ENCODE measurements at regions not wholly inside any gene's neighbourhood (a gene's known extent, or its start where the extent isn't known, plus 50 kb on each side); places are given as distances from the start of the nearest gene placed in this dataset.
"Not testable (repeated sequence)": the region's sequence is repeated elsewhere in the genome, so short reads cannot be mapped to it uniquely, and the experiment has no call there.

DNA sequence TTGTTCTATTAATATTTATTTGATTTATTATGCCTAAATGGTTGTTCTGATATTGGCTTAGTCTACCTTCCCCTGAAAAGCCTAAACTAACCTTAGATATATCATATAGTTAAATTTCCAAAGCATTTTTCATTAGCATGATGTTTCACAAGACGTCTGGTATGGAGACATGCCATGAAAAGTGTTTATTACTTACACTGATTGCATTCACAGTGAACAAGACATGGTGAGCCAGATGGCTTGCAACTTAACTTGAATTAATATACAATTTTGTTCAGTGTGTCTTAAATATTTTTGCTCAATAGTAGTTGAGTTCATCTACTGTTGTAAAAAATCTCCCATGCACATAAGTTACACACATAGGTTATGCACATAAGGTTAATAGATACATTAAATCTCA, 758.4 kb downstream of the NSUN3 start:
- 39 to 58% (median 43%) methylated on average over 1 of the region's 1 CpG for WGBS, 4 donors
- intact Hi-C loops (cut with DNase I), result no loop called here
- no peaks in the 10 kb centered on the region for H3K4me1 ChIP-seq (replicated peaks in 1 of 2)
- TF ChIP-seq POLR2A (IDR thresholded peaks at IDR 0.05), result no peak
- no peak for TF ChIP-seq CTCF (IDR thresholded peaks at IDR 0.05)
- H3K27ac ChIP-seq, result no peak overlapping the region
- DNase-seq, result no peak
- H3K27me3 ChIP-seq, result no peaks in the 10 kb centered on the region
- H3K9me3 ChIP-seq (replicated peaks in 1 of 3), result no peaks in the 10 kb centered on the region
- H3K36me3 ChIP-seq (replicated peaks in 1 of 2), result no peaks in the 10 kb centered on the region
- no peak overlapping the region for H3K4me3 ChIP-seq

DNA sequence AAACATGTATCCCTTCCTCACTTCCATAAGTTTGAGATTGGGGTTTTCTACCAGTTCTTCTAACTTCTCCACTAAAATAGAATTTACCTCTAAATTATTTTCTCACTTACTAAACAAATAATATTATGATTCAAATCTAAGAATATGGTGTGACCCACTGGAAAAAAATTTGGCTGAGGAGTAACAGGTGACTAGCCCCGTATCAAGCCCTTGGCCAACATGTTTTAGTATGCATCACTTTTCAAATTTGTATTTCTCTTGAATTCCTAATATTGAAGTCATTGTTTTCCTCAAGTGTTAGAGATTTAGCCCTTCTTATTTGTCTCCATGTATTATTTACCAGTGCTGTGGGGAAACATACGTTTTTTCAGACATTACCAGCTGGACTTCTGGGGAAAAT, 759.4 kb downstream of the NSUN3 start:
- 52 to 68% (median 58%) methylated on average over 2 of the region's 2 CpGs for WGBS, 4 donors
- H3K9me3 ChIP-seq (replicated peaks in 1 of 3), result no peaks in the 10 kb centered on the region
- DNase-seq, result no peak
- TF ChIP-seq CTCF (IDR thresholded peaks at IDR 0.05) (no peak), POLR2A (IDR thresholded peaks at IDR 0.05) (no peak)
- no peaks in the 10 kb centered on the region for H3K27me3 ChIP-seq
- no peaks in the 10 kb centered on the region for H3K36me3 ChIP-seq (replicated peaks in 1 of 2)
- intact Hi-C loops (cut with DNase I), result no loop called here
- H3K4me1 ChIP-seq (replicated peaks in 1 of 2), result no peaks in the 10 kb centered on the region
- H3K27ac ChIP-seq, result no peak overlapping the region
- H3K4me3 ChIP-seq, result no peak overlapping the region

GRCh38 chr3:94846251-94846650, 783.4 kb downstream of the NSUN3 start:
- H3K9me3 ChIP-seq (replicated peaks in 1 of 3); DNase-seq; H3K27ac ChIP-seq; intact Hi-C loops (cut with DNase I); H3K4me3 ChIP-seq; H3K4me1 ChIP-seq (replicated peaks in 1 of 2); H3K27me3 ChIP-seq; H3K36me3 ChIP-seq (replicated peaks in 1 of 2): not testable (repeated sequence)
- 85 to 89% (median 86%) methylated on average over 10 of the region's 10 CpGs for WGBS, 4 donors

- Histone ChIP-seq H3K4me1 (replicated peaks in 1 of 2) (no peaks in the 10 kb centered on the region), H3K27ac (no peak overlapping the region), H3K36me3 (replicated peaks in 1 of 2) (no peaks in the 10 kb centered on the region), H3K4me3 (no peak overlapping the region), H3K9me3 (replicated peaks in 1 of 3) (peaks cover 0 to 7% (median 0%) of the 10 kb centered on the region in 3 donors), H3K27me3 (no peaks in the 10 kb centered on the region)
- peak in 6 of 7 donors; percentile 21 to 52 (median 24) for DNase-seq
- no peak for TF ChIP-seq POLR2A (IDR thresholded peaks at IDR 0.05)
- peak; percentile 25 to 54 (median 38) for TF ChIP-seq CTCF (IDR thresholded peaks at IDR 0.05)
- intact Hi-C loops (cut with DNase I), result no loop called here
- 56 to 76% (median 67%) methylated on average over 3 of the region's 3 CpGs for WGBS, 4 donors
These were observed 799.8 kb downstream of the NSUN3 start for GRCh38 chr3:94862703-94863102.

DNA sequence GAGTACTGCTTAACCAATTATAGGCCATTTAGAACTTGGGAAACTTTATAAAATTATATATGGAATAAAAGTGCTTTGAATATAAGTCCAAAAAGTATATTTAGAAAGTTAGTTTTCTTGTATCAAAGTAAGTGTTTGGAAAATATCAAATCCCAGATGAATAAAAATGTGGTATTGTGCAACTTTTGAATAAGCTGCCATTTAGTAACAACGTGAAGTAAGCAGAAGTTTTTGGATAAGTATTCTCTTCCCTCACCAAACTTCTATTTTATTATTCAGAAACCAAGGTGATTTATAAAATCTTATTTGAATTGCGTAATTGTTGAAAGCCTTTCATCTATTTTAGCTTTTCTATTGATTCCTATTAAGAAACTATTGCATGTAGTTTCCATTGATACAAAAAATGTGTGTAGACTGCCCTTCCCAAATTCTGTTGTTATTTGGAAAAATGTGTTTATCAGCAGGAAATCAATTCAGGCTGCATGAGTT, 806.2 kb downstream of the NSUN3 start:
- Histone ChIP-seq H3K36me3 (replicated peaks in 1 of 2) (no peaks in the 10 kb centered on the region), H3K4me3 (no peak overlapping the region), H3K27ac (no peak overlapping the region), H3K9me3 (replicated peaks in 1 of 3) (no peaks in the 10 kb centered on the region), H3K4me1 (replicated peaks in 1 of 2) (no peaks in the 10 kb centered on the region), H3K27me3 (no peaks in the 10 kb centered on the region)
- intact Hi-C loops (cut with DNase I), result no loop called here
- WGBS, 4 donors, result 55 to 75% (median 62%) methylated on average over 2 of the region's 2 CpGs
- TF ChIP-seq CTCF (IDR thresholded peaks at IDR 0.05) (no peak), POLR2A (IDR thresholded peaks at IDR 0.05) (no peak)
- no peak for DNase-seq
